GM10266 (cell line): ENCODE measurements at regions not wholly inside any gene's neighbourhood (a gene's known extent, or its start where the extent isn't known, plus 50 kb on each side); places are given as distances from the start of the nearest gene placed in this dataset.

ENCODE experiments used
- DNase-seq: peaks from one replicate; pipeline ENCODE4 v3.0.0; 2012; ENCODE audit errors: extremely low spot score
- TF ChIP-seq, protein P1 (sequence below): IDR thresholded peaks from 2 replicates; pipeline ENCODE4 v1.5.1; 2012; ENCODE audit warnings: mild to moderate bottlenecking, low read depth; ENCODE audit not compliant: control insufficient read depth, insufficient read depth; ENCODE audit errors: missing control alignments

GRCh38 chr20:40329321-40329720 is 359.7 kb downstream of the MAFB start:
- DNase-seq = no peak
- TF ChIP-seq, protein P1, sequence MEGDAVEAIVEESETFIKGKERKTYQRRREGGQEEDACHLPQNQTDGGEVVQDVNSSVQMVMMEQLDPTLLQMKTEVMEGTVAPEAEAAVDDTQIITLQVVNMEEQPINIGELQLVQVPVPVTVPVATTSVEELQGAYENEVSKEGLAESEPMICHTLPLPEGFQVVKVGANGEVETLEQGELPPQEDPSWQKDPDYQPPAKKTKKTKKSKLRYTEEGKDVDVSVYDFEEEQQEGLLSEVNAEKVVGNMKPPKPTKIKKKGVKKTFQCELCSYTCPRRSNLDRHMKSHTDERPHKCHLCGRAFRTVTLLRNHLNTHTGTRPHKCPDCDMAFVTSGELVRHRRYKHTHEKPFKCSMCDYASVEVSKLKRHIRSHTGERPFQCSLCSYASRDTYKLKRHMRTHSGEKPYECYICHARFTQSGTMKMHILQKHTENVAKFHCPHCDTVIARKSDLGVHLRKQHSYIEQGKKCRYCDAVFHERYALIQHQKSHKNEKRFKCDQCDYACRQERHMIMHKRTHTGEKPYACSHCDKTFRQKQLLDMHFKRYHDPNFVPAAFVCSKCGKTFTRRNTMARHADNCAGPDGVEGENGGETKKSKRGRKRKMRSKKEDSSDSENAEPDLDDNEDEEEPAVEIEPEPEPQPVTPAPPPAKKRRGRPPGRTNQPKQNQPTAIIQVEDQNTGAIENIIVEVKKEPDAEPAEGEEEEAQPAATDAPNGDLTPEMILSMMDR = no peak

- TF ChIP-seq, protein P1 = no peak
- no peak for DNase-seq
Observed at GRCh38 chr20:40326784-40327183, 362.3 kb downstream of the MAFB start.

GRCh38 chr20:40325006-40325568 is 363.9 kb downstream of the MAFB start:
- no peak for DNase-seq
- TF ChIP-seq, protein P1 = no peak

DNA sequence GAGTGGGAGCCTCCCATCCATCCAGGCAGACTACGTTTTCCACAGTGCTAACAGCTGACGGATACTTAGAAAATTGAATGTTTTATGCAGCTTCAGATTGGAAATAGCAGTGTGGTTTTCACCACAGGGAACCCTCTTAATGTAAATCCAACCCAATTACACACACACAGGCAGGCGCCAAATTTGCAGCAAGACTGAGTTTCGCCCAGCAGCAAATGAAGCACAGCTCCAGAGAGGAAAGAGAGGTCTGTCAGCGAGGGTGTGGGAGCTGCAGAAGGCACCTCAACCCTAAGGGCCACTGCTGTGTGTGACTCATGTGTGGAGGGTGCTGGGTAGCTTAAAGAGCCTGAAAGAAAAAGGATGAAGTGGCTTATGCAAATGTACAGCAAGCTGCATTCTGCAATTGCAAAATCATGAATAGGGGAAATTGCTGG is 365.7 kb downstream of the MAFB start:
- TF ChIP-seq, protein P1 = no peak
- no peak for DNase-seq

- no peak for DNase-seq
- TF ChIP-seq, protein P1 = no peak
Observed at GRCh38 chr20:40322941-40323340, 366.1 kb downstream of the MAFB start.

DNA sequence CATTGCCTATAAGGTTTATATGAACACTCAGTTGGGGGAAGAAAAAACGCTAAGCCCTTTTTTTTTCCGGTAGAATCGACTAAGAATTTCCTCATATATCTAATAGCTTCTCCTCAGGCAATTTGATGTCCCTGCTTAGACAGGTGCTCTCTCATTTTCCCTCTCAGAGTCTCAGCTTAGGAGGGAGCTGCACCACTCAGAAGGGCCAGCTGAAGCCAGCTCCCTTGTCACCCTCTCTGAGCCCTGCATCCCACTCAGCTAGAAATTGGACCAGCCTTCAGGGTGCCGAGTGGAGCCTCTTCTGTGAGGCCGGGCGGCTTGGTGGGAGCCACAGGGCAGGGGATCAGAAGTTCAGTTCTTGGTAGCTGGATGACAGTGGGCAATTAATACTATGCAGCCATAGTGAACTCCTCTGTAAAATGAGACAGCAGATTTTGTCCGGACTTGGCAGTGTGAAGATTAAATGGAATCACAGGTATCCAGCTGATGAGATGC is 368.5 kb downstream of the MAFB start:
- DNase-seq = no peak
- TF ChIP-seq, protein P1 = no peak

GRCh38 chr20:40319741-40320516 is 369.1 kb downstream of the MAFB start:
- TF ChIP-seq, protein P1 = no peak
- no peak for DNase-seq
